T-helper 2 cell (primary cell): ENCODE measurements at regions not wholly inside any gene's neighbourhood (a gene's known extent, or its start where the extent isn't known, plus 50 kb on each side); places are given as distances from the start of the nearest gene placed in this dataset.
"Not testable (repeated sequence)": the region's sequence is repeated elsewhere in the genome, so short reads cannot be mapped to it uniquely, and the experiment has no call there.

Experiments
- DNase-seq, 5 experiments: peaks; one replicate each; pipeline versions ENCODE4 v3.0.0 to v3.0.0-alpha.2; 2012 to 2022

- DNase-seq: no peak
Observed at GRCh38 chr22:25397616-25398015, 166.9 kb upstream of the GRK3 start.

GRCh38 chr22:25398591-25399062 lies 165.8 kb upstream of the GRK3 start:
- DNase-seq: peak in 1 of 5 experiments; percentile 87

- DNase-seq: no peak
Observed at GRCh38 chr22:25399649-25400151, 164.8 kb upstream of the GRK3 start.

DNA sequence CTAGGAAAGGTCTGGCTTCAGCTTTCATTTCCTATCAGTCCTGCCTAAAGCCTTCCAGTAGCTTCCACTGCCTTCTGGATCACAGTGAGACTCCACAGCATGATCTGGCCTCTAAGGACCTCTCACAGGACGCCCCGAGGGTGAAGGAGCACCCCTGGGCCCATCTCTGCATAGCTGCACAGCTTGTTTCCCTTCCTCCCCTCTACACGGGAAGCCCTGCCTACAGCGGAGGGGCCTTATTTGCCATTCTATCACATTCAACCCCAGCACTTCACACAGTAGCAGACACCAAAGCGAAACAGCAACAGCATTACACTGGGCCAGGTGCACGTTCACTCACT lies 162.3 kb upstream of the GRK3 start:
- no peak for DNase-seq

- DNase-seq: no peak
Observed at GRCh38 chr22:25402501-25403283, 161.8 kb upstream of the GRK3 start.

- no peak for DNase-seq
Observed at GRCh38 chr22:25403284-25403810, 161.1 kb upstream of the GRK3 start.

DNA sequence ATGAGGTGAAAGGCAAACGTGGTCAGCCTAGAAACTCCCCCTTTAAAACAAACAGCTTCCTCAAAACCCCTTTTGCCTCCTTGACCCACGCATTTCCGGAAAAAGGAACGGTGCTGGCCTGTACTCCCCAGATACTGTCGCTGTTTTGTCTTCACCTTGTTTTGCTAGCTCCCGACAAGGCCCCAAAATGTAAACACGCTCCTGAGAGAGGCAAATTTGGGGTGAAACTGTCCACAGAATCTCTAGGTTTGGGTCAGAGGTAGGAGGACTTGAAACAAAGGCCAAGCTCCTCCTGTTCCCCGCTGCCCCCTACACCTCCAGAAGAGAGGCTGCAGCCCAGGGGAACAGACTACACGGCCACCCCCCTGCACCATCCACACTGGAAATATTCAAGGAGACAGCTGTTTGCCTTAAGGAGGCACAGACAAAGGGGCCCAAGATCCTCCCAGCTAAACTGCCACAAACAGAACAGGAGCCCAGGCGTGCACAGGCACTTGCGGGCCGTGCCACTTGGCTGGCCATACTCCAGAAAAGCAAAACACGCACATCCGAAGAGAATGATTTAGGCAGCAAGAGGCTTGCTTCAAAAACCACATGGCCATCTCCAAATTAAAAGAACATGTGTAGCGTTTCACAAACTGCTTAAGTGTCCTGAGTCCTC lies 160.5 kb upstream of the GRK3 start:
- DNase-seq: no peak

- DNase-seq: no peak
Observed at GRCh38 chr22:25404556-25404927, 159.9 kb upstream of the GRK3 start.

DNA sequence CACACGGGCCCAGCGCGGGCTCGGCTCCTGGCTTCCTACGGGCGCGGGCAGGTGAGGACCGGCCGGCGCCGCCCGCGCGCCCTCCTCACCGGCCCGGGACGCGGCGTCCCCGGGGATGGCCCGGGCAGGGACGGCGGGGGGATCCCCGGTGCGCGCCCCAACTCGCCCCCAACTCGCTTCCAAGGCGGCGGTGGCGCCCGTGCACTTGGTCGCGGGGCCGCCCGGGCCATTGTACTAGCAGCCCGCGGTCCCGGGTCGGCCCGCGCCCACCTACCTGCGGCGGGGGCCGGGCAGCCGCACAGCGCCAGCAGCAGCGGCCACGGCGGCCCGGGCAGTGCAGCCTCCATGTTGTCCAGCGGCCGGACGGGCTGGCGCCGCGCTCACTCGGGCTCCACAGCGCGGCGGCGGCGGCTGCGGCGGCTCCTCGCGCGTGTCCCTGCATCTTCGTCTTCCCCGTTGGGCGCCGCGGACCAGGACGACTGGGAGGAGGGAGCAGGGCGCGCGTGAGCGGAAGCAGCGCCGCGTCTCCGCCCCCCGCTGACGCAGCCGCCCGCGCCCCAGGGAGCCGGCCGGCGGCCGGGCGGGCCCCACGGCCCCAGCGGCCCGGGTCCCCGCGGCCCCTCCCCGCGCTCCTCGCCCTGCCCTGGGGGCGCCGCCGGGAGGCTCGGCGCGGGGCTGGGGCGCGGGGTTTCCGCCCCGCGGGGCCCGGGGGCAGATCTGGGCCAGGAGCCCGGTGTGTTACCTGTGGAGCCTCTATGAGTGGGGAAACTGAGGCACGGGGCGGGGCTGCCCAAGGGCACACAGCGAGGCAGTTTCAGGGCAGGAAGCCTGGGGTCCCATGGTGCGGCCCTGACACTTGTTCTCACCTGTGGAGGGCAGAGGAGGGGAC lies 159.3 kb upstream of the GRK3 start:
- DNase-seq: peak; percentile 30 to 80 (median 50)

GRCh38 chr22:25405841-25406509 lies 158.5 kb upstream of the GRK3 start:
- no peak for DNase-seq

GRCh38 chr22:25406510-25407210 lies 157.8 kb upstream of the GRK3 start:
- no peak for DNase-seq

DNA sequence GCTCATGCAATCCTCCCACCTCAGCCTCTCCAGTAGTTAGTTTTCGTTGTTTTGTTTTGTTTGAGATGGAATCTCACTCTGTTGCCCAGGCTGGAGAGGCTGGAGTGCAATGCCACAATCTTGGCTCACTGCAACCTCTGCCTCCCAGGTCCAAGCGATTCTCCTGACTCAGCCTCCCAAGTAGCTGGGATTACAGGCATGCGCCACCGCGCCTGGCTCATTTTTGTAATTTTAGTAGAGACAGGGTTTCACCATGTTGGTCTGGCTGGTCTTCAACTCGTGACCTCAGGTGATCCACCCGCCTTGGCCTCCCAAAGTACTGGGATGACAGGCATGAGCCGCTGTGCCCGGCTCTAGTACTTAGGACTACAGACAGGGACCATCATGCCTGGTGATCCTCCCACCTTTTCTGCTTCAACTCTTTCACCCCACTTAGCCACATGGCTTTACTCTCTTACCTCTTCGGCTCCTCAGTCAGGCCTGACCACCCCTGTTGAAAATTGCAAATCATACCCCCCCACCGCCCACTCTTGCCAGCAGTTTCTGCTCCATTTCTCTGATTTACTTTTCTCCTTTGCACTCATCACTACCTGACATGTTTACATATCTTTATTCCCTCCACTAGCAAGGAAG lies 157.1 kb upstream of the GRK3 start:
- DNase-seq: no peak

- DNase-seq: no peak
Observed at GRCh38 chr22:25407859-25408229, 156.6 kb upstream of the GRK3 start.

- DNase-seq: no peak
Observed at GRCh38 chr22:25409240-25409639, 155.2 kb upstream of the GRK3 start.

- DNase-seq: peak in 1 of 5 experiments; percentile 41
Observed at GRCh38 chr22:25410849-25411248, 153.6 kb upstream of the GRK3 start.

DNA sequence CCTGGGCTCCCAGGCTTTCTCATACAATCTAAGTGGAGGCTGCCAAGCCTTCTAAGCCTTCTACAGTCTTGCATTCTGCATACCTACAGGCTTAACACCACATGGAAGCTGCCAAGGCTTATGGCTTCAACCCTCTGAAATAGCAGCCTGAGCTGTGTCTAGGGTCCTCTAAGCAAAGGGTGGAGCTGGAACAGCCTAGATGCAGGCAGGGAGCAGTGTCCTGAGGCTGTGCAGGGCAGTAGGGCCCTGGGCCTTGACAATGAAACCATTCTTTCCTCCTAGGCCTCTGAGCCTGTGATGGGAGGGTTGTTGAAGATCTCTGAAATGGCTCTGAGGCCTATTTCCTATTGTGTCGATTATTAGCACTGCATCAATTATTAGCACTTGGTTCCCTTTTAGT lies 150.9 kb upstream of the GRK3 start:
- DNase-seq: no peak

- not testable (repeated sequence) for DNase-seq
Observed at GRCh38 chr22:25415731-25416130, 148.7 kb upstream of the GRK3 start.

- DNase-seq: not testable (repeated sequence)
Observed at GRCh38 chr22:25417826-25418225, 146.6 kb upstream of the GRK3 start.

GRCh38 chr22:25419247-25420113 lies 145.0 kb upstream of the GRK3 start:
- no peak for DNase-seq

DNA sequence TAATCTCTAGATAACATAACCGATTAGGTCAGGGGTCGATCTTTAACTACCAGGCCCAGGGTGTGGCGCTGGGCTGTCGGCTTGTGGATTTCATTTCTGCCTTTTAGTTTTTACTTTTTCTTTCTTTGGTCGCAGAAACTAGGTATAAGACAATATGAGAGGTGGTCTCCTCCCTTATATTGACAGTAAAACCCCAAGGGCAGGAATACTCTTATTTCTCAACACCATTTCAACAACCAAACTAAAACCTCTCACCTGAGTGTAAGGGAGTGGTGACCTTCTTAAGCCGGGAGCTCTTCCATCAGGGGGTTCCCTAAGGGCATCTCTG lies 144.4 kb upstream of the GRK3 start:
- DNase-seq: not testable (repeated sequence)
